AG04450 (cell line): ENCODE measurements at regions not wholly inside any gene's neighbourhood (a gene's known extent, or its start where the extent isn't known, plus 50 kb on each side); places are given as distances from the start of the nearest gene placed in this dataset.
A peak's percentile ranks its signal among the peaks of the same experiment; 100 is the strongest.

Experiments
- CTCF ChIA-PET: fragments of 300-600, 350-600 bp; formaldehyde crosslinking; extraction: SDS; loops from one replicate; lab custom pipeline; 2022; ENCODE audit warnings: antibody characterized with exemption, inconsistent platforms; lab: Charles Lee
- POLR2A ChIA-PET: fragments of 350-600 bp; formaldehyde crosslinking; extraction: SDS; loops from one replicate; lab custom pipeline; 2021; ENCODE audit warnings: antibody characterized with exemption, inconsistent platforms; lab: Yijun Ruan, JAX
- DNase-seq: peaks from one replicate; pipeline ENCODE4 v3.0.0-alpha.2; 2011; ENCODE audit warnings: low read depth, low spot score
- H3K27ac ChIP-seq: one replicate; pipeline ENCODE4 v1.5.1; 2012; ENCODE audit warnings: low read depth, low read length, control low read depth
- H3K27me3 ChIP-seq: one replicate; pipeline ENCODE4 v1.6.0; 2012; ENCODE audit warnings: low read length; ENCODE audit not compliant: control insufficient read depth, insufficient read depth
- H3K4me3 ChIP-seq: 2 replicates; pipeline ENCODE4 v1.5.1; 2011; ENCODE audit warnings: mild to moderate bottlenecking, low read depth, low read length, control low read depth
- H3K9me3 ChIP-seq: 2 replicates; pipeline ENCODE4 v1.5.1; 2012; ENCODE audit warnings: low read length; ENCODE audit not compliant: control insufficient read depth, insufficient read depth
- CTCF ChIP-seq: IDR thresholded peaks from 2 replicates; pipeline ENCODE4 v1.5.1; 2011; ENCODE audit warnings: low read depth, low read length, control low read depth, inconsistent platforms

- peaks cover 4% of the 10 kb centered on the region; the same call in 1 of the 2 replicates for H3K9me3 ChIP-seq
- TF ChIP-seq CTCF, result no peak
- H3K4me3 ChIP-seq, result no peak overlapping the region
- peaks cover 12% of the 10 kb centered on the region for H3K27me3 ChIP-seq
- CTCF ChIA-PET, result interaction anchor here (0.9 to 1.3 kb wide), 2 partner anchors 385 to 461 kb away, joined by 3 to 4 read pairs; no protein-coding TSS in a partner anchor
- H3K27ac ChIP-seq, result peak overlapping the region; percentile 80
- POLR2A ChIA-PET, result interaction anchor here (1.1 to 1.9 kb wide), 3 partner anchors 41 to 93 kb away, joined by 3 to 6 read pairs (median 3); no protein-coding TSS in a partner anchor
- no peak for DNase-seq
These were observed 381.2 kb downstream of the MN1 start for GRCh38 chr22:27420195-27420816.

- POLR2A ChIA-PET, result interaction anchor here (1.1 to 1.9 kb wide), 3 partner anchors 41 to 92 kb away, joined by 3 to 6 read pairs (median 3); no protein-coding TSS in a partner anchor
- peak; percentile 85 for DNase-seq
- CTCF ChIA-PET, result interaction anchor here (0.6 kb wide), 1 partner anchor 384 kb away, joined by 3 read pairs; no protein-coding TSS in a partner anchor
- no peak for TF ChIP-seq CTCF
- Histone ChIP-seq H3K27ac (peak overlapping the region; percentile 80), H3K4me3 (peak overlapping the region; percentile 48), H3K9me3 (peaks cover 4% of the 10 kb centered on the region; the same call in 1 of the 2 replicates), H3K27me3 (peaks cover 14% of the 10 kb centered on the region)
These were observed 380.7 kb downstream of the MN1 start for GRCh38 chr22:27420817-27421361.

- CTCF ChIA-PET, result no interaction called here
- H3K27ac ChIP-seq, result no peak overlapping the region
- H3K27me3 ChIP-seq, result peaks cover 18% of the 10 kb centered on the region
- peaks cover 8% of the 10 kb centered on the region for H3K9me3 ChIP-seq
- no peak overlapping the region for H3K4me3 ChIP-seq
- DNase-seq, result no peak
- POLR2A ChIA-PET, result no interaction called here
- TF ChIP-seq CTCF, result no peak
These were observed 379.1 kb downstream of the MN1 start for GRCh38 chr22:27422442-27422841.

- Histone ChIP-seq H3K27ac (no peak overlapping the region), H3K4me3 (no peak overlapping the region), H3K27me3 (peaks cover 30% of the 10 kb centered on the region), H3K9me3 (peaks cover 16% of the 10 kb centered on the region)
- TF ChIP-seq CTCF, result no peak
- CTCF ChIA-PET, result no interaction called here
- POLR2A ChIA-PET, result no interaction called here
- no peak for DNase-seq
These were observed 377.2 kb downstream of the MN1 start for GRCh38 chr22:27424319-27424718.

- POLR2A ChIA-PET, result no interaction called here
- DNase-seq, result no peak
- Histone ChIP-seq H3K9me3 (peaks cover 36% of the 10 kb centered on the region), H3K4me3 (no peak overlapping the region), H3K27ac (no peak overlapping the region), H3K27me3 (peaks cover 53% of the 10 kb centered on the region)
- no peak for TF ChIP-seq CTCF
- CTCF ChIA-PET, result no interaction called here
These were observed 372.1 kb downstream of the MN1 start for GRCh38 chr22:27429476-27429875.
